MM.1S (cell line): ENCODE measurements at regions not wholly inside any gene's neighbourhood (a gene's known extent, or its start where the extent isn't known, plus 50 kb on each side); places are given as distances from the start of the nearest gene placed in this dataset.

ENCODE experiments used
- DNase-seq: peaks from one replicate; pipeline ENCODE4 v3.0.0-alpha.2; 2015
- H2AFZ ChIP-seq: fragments of 300-600 bp; sonication (generic); 2 replicates; pipeline ENCODE4 v1.6.0; 2016; ENCODE audit warnings: antibody characterized with exemption, low read length
- H3F3A ChIP-seq: fragments of 300-600 bp; sonication (generic); 2 replicates; pipeline ENCODE4 v1.6.1; 2016; ENCODE audit warnings: mild to moderate bottlenecking, antibody characterized with exemption, low read length, moderate library complexity, mixed read lengths; ENCODE audit not compliant: insufficient read depth
- H3K27ac ChIP-seq: fragments of 300-600 bp; sonication (generic); 2 replicates; pipeline ENCODE4 v1.5.1; 2016; ENCODE audit warnings: mild to moderate bottlenecking, low read length
- H3K27me3 ChIP-seq: fragments of 300-600 bp; sonication (generic); replicated peaks from 2 replicates; pipeline ENCODE4 v1.6.0; 2016; ENCODE audit warnings: low read length; ENCODE audit not compliant: insufficient read depth
- H3K36me3 ChIP-seq: fragments of 300-600 bp; sonication (generic); replicated peaks from 2 replicates; pipeline ENCODE4 v1.6.1; 2016; ENCODE audit warnings: mild to moderate bottlenecking, low read length, mixed read lengths; ENCODE audit not compliant: insufficient read depth
- H3K4me1 ChIP-seq: fragments of 300-600 bp; sonication (generic); 2 replicates; pipeline ENCODE4 v1.6.1; 2016; ENCODE audit warnings: low read length, mixed read lengths
- H3K4me2 ChIP-seq: fragments of 300-600 bp; sonication (generic); 2 replicates; pipeline ENCODE4 v1.6.0; 2016; ENCODE audit warnings: low read depth, low read length
- H3K4me3 ChIP-seq: fragments of 300-600 bp; sonication (generic); 2 replicates; pipeline ENCODE4 v1.5.1; 2016; ENCODE audit warnings: low read length, mixed read lengths
- H3K79me2 ChIP-seq: fragments of 300-600 bp; sonication (generic); 2 replicates; pipeline ENCODE4 v1.6.1; 2016; ENCODE audit warnings: mixed run types, low read length, mixed read lengths
- H3K9ac ChIP-seq: fragments of 300-600 bp; sonication (generic); 2 replicates; pipeline ENCODE4 v1.6.1; 2016; ENCODE audit warnings: low read length, mixed read lengths
- H3K9me2 ChIP-seq: fragments of 300-600 bp; sonication (generic); replicated peaks from 2 replicates; pipeline ENCODE4 v1.6.1; 2016; ENCODE audit warnings: mild to moderate bottlenecking, low read length, mixed read lengths; ENCODE audit not compliant: insufficient read depth
- H3K9me3 ChIP-seq: fragments of 300-600 bp; sonication (generic); replicated peaks from 2 replicates; pipeline ENCODE4 v1.6.1; 2016; ENCODE audit warnings: mild to moderate bottlenecking, low read length, mixed read lengths; ENCODE audit not compliant: insufficient read depth
- H4K20me1 ChIP-seq: fragments of 300-600 bp; sonication (generic); 2 replicates; pipeline ENCODE4 v1.6.1; 2016; ENCODE audit warnings: mild to moderate bottlenecking, low read length, moderate library complexity, mixed read lengths; ENCODE audit not compliant: insufficient read depth
- EZH2 ChIP-seq: fragments of 300-600 bp; sonication (generic); optimal IDR thresholded peaks from 2 replicates; pipeline ENCODE3; 2017; ENCODE audit warnings: low read depth, mild to moderate bottlenecking, antibody characterized with exemption, low read length, mixed read lengths
- EZH2phosphoT487 ChIP-seq: fragments of 300-600 bp; sonication (generic); IDR thresholded peaks from 2 replicates; pipeline ENCODE4 v1.6.1; 2018; ENCODE audit warnings: antibody characterized with exemption, low read length
- TF ChIP-seq, protein P1 (sequence below): fragments of 300-600 bp; sonication (generic); IDR thresholded peaks from 2 replicates; pipeline ENCODE4 v1.5.1; 2016; ENCODE audit warnings: antibody characterized with exemption, low read length, mixed read lengths

DNA sequence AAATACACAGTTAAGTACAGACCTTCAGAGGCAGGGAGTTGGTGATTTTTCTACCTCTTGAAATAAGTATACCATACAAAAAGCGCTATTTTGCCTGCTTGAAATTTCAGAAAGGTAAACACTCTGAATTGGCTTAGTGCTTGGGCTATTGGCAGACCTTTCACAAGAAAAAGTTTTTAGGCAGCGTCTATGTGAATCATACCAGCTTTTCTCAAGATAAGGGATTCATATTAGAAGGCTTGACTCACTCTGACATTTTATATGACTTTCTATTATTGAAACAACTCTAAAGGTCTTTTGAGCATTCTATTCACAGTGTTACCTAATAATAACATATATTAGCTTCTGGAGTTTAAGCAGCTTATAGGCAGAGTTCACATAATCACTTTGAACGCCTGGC, 286.4 kb upstream of the FAT1 start:
- Histone ChIP-seq H2AFZ (no peak overlapping the region), H3F3A (no peaks in the 10 kb centered on the region), H3K27ac (no peak overlapping the region), H3K9ac (no peak overlapping the region), H3K79me2 (no peaks in the 10 kb centered on the region), H4K20me1 (no peaks in the 10 kb centered on the region), H3K9me2 (no peaks in the 10 kb centered on the region), H3K4me1 (no peaks in the 10 kb centered on the region), H3K9me3 (no peaks in the 10 kb centered on the region), H3K36me3 (no peaks in the 10 kb centered on the region), H3K4me2 (no peak overlapping the region), H3K4me3 (no peak overlapping the region), H3K27me3 (no peaks in the 10 kb centered on the region)
- no peak for DNase-seq
- TF ChIP-seq EZH2phosphoT487 (no peak), EZH2 (no peak)
- TF ChIP-seq, protein P1, sequence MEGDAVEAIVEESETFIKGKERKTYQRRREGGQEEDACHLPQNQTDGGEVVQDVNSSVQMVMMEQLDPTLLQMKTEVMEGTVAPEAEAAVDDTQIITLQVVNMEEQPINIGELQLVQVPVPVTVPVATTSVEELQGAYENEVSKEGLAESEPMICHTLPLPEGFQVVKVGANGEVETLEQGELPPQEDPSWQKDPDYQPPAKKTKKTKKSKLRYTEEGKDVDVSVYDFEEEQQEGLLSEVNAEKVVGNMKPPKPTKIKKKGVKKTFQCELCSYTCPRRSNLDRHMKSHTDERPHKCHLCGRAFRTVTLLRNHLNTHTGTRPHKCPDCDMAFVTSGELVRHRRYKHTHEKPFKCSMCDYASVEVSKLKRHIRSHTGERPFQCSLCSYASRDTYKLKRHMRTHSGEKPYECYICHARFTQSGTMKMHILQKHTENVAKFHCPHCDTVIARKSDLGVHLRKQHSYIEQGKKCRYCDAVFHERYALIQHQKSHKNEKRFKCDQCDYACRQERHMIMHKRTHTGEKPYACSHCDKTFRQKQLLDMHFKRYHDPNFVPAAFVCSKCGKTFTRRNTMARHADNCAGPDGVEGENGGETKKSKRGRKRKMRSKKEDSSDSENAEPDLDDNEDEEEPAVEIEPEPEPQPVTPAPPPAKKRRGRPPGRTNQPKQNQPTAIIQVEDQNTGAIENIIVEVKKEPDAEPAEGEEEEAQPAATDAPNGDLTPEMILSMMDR: no peak

DNA sequence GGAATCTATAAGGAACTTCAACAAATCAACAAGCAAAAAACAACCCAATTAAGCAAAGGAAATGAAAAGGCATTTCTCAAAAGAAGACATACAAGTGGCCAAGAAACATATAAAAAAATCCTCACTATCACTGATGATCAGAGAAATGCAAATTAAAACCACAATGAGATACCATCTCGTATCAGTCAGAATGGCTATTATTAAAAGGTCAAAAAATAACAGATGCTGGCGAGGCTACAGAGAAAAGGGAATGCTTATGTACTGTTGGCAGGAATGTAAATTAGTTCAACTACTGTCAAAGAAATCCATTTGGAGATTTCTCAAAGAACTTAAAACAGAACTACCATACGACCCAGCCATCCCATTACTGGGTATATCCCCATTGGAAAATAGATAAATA, 292.4 kb upstream of the FAT1 start:
- TF ChIP-seq EZH2phosphoT487: no peak
- no peak for TF ChIP-seq EZH2
- TF ChIP-seq, protein P1: no peak
- Histone ChIP-seq H3K4me3 (no peak overlapping the region), H3K9me2 (no peaks in the 10 kb centered on the region), H4K20me1 (no peaks in the 10 kb centered on the region), H3K27me3 (no peaks in the 10 kb centered on the region), H3K9me3 (no peaks in the 10 kb centered on the region), H3K27ac (no peak overlapping the region), H2AFZ (no peak overlapping the region), H3K4me1 (no peaks in the 10 kb centered on the region), H3K9ac (no peak overlapping the region), H3K4me2 (no peak overlapping the region), H3K79me2 (no peaks in the 10 kb centered on the region), H3K36me3 (no peaks in the 10 kb centered on the region), H3F3A (no peaks in the 10 kb centered on the region)
- no peak for DNase-seq

DNA sequence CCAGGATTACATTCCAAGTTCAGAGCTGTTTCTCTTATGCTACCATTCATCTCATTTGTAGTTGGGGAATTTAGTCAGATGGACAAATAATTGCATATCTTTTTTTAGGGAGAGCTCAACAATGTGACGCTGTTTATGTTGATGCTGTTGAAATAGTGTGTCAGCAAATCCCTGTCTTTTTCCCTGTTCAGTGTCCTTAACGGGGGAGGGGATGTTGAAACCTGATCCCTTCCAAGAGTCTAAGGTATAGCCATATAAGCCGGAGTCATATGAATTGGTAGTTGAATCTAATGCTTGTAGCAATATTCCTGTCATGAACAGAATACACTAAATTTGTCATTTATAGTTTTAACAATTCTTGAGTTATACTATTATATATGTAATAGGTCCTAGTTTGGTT, 293.5 kb upstream of the FAT1 start:
- H4K20me1 ChIP-seq: no peaks in the 10 kb centered on the region
- H3K79me2 ChIP-seq: no peaks in the 10 kb centered on the region
- H3K9me2 ChIP-seq: no peaks in the 10 kb centered on the region
- H2AFZ ChIP-seq: no peak overlapping the region
- H3K4me2 ChIP-seq: no peak overlapping the region
- no peaks in the 10 kb centered on the region for H3F3A ChIP-seq
- H3K27ac ChIP-seq: no peak overlapping the region
- no peak overlapping the region for H3K4me3 ChIP-seq
- H3K36me3 ChIP-seq: no peaks in the 10 kb centered on the region
- H3K27me3 ChIP-seq: no peaks in the 10 kb centered on the region
- H3K4me1 ChIP-seq: no peaks in the 10 kb centered on the region
- no peaks in the 10 kb centered on the region for H3K9me3 ChIP-seq
- no peak overlapping the region for H3K9ac ChIP-seq
- DNase-seq: no peak
- TF ChIP-seq, protein P1: no peak
- TF ChIP-seq EZH2phosphoT487 (no peak), EZH2 (no peak)

DNA sequence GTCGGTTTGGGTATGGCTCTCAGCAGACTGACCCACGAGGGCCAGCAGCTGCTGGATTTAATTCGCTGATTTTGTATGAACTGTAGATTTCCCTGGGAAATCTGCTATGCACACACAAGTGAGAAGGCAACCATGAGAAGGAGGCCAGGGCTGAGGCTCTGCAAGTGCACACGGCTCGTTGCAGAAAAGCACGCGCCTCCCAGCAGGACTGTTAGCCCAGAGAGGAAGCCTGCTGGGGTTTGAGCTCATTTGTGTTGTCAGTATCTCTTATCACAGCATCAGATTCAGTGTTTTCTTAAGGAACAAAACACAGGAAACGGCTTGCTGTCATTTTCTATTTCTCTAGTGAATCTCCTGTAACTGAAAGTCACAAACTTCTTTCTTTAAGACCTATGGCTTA, 296.2 kb upstream of the FAT1 start:
- no peak overlapping the region for H3K27ac ChIP-seq
- no peaks in the 10 kb centered on the region for H4K20me1 ChIP-seq
- TF ChIP-seq EZH2phosphoT487 (no peak), EZH2 (no peak)
- TF ChIP-seq, protein P1: no peak
- no peaks in the 10 kb centered on the region for H3K36me3 ChIP-seq
- H2AFZ ChIP-seq: no peak overlapping the region
- no peaks in the 10 kb centered on the region for H3K9me2 ChIP-seq
- H3K4me2 ChIP-seq: no peak overlapping the region
- DNase-seq: no peak
- H3K79me2 ChIP-seq: no peaks in the 10 kb centered on the region
- H3K9ac ChIP-seq: no peak overlapping the region
- no peaks in the 10 kb centered on the region for H3K27me3 ChIP-seq
- no peaks in the 10 kb centered on the region for H3K9me3 ChIP-seq
- H3K4me1 ChIP-seq: no peaks in the 10 kb centered on the region
- no peaks in the 10 kb centered on the region for H3F3A ChIP-seq
- no peak overlapping the region for H3K4me3 ChIP-seq
